HK-2 (cell line): ENCODE measurements at regions not wholly inside any gene's neighbourhood (a gene's known extent, or its start where the extent isn't known, plus 50 kb on each side); places are given as distances from the start of the nearest gene placed in this dataset.
"Not testable (repeated sequence)": the region's sequence is repeated elsewhere in the genome, so short reads cannot be mapped to it uniquely, and the experiment has no call there.

Experiments
- DNase-seq: peaks from one replicate; pipeline ENCODE4 v3.0.0-alpha.2; 2018; ENCODE audit not compliant: unreplicated experiment

- DNase-seq = no peak
These were observed 76.6 kb upstream of the TOX2 start for GRCh38 chr20:43837856-43838702.

DNA sequence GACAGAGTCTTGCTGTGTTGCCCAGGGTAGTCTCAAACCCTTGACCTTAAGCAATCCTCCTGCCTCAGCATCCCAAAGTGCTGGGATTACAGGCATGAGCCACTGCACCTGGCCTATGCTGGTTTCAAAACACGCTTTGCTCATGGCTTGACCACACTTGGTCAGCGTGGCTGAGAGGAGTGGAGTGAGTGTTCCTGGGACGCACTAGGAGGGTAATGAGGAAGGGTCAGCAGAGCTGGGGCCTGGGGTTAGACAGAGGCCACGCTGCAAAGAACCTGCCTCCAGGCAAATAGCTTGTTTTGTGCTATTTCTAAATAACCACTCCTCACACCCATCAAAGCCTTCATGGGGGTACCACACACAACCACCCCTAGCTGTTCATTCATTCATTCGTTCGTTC, 77.9 kb upstream of the TOX2 start:
- DNase-seq = no peak

- no peak for DNase-seq
These were observed 78.6 kb upstream of the TOX2 start for GRCh38 chr20:43835944-43836508.

GRCh38 chr20:43833511-43834395, 80.9 kb upstream of the TOX2 start:
- DNase-seq = no peak

DNA sequence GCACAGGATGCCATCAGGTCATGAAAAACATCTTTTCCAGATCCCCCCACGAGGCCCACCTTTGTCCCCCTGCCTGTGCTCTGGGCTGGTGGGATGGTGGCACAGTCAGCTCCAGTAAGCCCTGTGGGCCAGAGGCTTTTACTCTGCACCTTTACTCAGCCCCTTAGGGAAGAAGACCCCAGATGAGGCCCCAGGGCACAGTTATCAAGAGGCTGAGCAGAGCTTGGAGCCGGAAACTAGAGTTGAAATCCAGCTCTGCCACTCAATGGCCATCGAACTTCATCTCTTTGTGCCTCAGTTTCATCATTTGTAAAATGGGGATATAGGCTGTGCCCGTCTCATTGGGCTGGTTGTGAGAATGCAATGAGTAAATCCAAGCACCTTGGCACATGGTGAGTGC, 81.7 kb upstream of the TOX2 start:
- DNase-seq = no peak

DNA sequence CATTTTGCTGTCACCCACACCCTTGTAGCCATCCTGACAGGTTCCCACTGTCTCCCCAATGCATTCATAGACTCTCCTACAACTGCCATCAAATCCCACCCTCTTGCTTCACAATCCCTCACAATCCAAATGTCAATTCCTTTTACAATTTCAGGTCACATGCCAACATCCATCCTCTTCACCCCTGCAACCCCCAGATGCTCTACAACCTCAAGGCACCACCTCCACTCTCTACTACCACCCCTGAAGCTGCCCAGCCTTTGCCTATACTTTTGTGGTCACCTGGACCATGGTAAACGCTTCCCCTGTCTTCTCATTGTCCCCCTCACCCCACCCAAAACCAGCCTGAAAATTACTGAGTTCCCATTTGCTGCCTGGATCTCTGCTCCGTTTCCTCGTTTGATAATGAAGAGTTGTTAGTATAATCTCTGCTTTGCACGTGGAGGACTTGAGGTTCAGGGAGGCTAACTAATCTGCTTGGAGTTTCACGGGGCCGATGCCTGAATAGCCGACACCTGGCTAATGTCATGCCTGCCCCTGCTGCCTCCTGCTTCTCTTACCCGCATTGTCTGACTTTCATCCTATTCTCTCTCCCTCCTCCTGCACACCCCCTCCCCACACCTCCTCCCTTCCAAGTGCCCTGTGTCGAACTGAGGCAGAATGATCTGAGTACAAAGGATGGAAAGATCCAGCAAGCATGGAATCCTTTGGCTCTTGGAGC, 82.4 kb upstream of the TOX2 start:
- DNase-seq = no peak

- no peak for DNase-seq
These were observed 83.1 kb upstream of the TOX2 start for GRCh38 chr20:43831481-43832065.

GRCh38 chr20:43830883-43831282, 83.8 kb upstream of the TOX2 start:
- DNase-seq = no peak

GRCh38 chr20:43829951-43830690, 84.5 kb upstream of the TOX2 start:
- no peak for DNase-seq

GRCh38 chr20:43827940-43828562, 86.6 kb upstream of the TOX2 start:
- no peak for DNase-seq

DNA sequence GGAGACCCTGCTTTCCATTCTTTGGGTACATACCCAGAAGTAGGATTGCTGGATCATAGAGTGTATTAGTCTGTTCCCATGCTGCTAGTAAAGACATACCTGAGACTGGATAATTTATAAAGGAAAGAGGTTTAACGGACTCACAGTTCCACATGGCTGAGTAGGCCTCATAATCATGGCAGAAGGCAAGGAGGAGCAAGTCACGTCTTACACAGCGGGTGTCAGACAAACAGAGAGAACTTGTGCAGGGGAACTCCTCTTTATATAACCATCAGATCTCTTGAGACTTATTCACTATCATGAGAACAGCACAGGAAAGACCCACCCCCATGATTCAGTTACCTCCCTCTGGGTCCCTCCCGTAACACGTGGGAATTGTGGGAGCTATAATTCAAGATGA, 87.7 kb upstream of the TOX2 start:
- not testable (repeated sequence) for DNase-seq

DNA sequence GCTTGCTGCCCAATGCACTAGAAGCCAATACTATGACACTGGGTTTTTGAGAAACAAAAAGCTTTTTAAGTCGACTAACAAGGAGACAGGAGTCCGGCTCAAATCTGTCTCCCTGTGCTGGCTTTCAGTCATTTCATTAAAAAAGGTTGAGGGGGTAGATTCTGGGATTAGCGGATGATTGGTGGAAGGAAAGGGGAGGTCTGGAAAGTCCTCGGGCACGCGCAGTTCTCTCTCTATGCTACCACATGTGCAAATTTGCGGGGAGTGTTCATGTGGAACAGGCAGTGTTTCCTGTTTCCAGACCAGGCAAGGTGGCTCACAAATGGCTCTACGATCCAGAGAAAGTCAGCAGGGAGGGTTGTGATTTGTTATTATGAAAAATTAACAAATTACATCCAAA, 89.1 kb upstream of the TOX2 start:
- DNase-seq = no peak

DNA sequence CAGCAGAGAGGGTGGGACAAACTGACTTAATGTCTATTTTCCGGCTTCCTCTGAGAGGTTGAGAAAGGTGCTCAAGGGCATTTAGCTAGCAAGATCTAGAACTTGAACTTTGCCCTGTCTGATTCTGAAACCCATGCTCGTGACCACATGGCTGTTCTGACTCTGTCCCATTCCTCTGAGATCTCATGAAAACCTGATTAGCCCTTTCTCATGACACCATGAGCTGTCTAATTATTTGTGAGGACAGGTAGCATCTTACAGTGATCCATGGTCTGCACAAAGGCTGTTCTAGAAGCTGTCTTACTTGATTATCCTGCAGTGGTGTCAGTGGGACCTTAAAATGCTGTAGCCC, 89.6 kb upstream of the TOX2 start:
- DNase-seq = no peak

GRCh38 chr20:43824309-43825050, 90.2 kb upstream of the TOX2 start:
- no peak for DNase-seq

DNA sequence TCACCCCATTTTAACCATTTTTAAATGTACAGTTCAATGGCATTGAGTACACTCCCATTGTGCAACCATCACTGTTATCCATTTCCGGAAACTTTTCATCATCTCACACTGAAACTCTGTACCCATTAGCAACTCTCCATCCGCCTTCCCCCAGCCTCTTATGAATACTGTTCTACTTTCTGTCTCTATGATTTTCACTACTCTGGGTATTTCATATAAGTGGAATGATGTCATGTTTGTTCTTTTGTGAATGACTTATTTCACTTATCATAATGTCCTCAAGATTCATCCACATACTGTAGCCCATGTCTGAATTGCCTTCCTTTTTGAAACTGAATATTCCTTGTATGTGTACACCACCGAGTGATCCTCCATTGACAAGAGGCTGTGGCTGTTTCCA, 92.9 kb upstream of the TOX2 start:
- no peak for DNase-seq

GRCh38 chr20:43820731-43821330, 93.8 kb upstream of the TOX2 start:
- no peak for DNase-seq

DNA sequence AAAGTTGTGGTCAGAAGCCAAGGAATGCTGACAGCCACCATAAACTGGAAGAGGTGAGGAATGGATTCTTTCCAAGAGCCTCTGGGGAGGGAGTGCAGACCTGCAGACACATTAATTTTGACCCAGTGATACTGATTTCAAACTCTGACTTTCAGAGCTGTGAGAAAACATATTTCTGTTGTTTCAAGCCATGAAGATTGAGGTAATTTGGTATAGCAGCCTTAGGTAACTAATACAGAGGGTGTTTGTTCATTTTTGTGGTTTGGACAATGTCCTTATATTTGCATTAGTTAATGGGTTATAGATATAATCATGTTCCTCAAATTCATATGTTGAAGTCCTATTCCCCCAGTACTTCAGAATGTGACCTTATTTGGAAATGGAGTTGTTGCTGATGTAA, 85.4 kb upstream of the GTSF1L start:
- no peak for DNase-seq

DNA sequence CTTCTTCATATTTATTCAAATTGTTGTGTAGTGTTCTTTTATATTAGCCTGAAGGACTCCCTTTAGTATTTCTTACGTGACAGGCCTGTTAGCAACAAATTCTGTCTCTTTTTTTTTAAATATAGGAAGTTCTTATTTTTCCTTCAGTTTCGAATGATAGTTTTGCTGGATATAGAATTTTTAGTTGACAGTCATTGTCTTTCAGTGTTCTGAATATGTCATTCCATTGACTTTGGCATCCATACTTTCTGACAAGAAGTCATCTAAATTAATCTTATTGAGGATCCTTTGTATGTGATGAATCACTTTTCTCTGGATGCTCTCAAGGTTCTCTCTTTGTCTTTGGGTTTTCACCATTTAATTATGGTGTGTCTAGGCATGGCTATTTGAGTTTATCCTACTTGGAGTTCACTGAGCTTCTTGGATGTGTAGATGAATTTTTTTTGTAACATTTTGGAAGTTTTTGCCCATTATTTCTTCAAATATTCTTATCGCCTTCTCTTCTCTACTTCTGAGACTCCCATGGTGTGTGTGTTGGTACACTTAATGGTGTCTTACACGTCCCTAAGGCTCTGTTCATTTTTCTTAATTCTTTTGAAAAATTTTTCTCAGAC, 82.5 kb upstream of the GTSF1L start:
- DNase-seq = no peak

DNA sequence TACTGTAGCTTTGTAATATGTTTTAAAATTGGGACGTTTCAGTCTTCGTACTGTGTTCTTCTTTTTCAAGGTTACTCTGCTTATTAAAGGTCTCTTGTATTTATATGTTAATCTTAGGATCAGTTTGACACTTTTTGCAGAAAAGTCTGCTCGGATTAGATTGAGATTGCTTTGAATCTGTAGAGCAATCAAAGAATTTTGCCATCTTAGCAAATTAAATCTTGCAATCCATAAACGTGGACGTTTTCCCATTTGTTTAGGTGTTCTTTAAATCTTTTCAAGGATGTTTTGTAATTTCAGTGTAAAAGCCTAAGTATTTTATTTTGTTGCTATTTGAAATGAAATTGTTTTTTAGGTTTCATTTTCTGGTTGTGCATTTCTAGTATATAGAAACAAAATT, 78.0 kb upstream of the GTSF1L start:
- DNase-seq = no peak
